Colon (tissue), 2 donors: ENCODE measurements at regions not wholly inside any gene's neighbourhood (a gene's known extent, or its start where the extent isn't known, plus 50 kb on each side); places are given as distances from the start of the nearest gene placed in this dataset.
"Not testable (repeated sequence)": the region's sequence is repeated elsewhere in the genome, so short reads cannot be mapped to it uniquely, and the experiment has no call there.

Experiments
- FAIRE-seq: peaks from 2 replicates; lab custom pipeline; 2012; peaks lifted over from hg19 to GRCh38; lab: Jason Lieb, UNC
- donor health status: control.
- donor health status: control.

DNA sequence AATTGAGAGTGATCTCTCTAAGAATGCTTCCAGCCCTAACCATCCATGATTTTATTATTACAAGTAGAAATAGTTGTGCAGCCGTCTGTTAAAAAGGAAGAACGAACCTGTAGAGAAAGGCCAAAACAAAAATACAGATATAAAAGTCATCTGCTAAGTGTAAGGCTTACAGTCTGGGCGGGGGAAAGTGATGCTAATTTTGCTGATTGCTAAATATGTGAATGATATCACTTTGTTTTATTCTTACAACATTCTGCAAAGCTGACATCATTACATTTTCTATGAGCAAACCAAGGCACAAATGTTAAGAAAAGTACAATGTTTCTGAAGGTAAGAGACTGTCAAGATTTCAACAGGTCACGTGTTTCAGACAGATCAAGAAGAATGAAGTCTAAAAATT, 101.5 kb upstream of the RAP1B start:
- FAIRE-seq: no peak

DNA sequence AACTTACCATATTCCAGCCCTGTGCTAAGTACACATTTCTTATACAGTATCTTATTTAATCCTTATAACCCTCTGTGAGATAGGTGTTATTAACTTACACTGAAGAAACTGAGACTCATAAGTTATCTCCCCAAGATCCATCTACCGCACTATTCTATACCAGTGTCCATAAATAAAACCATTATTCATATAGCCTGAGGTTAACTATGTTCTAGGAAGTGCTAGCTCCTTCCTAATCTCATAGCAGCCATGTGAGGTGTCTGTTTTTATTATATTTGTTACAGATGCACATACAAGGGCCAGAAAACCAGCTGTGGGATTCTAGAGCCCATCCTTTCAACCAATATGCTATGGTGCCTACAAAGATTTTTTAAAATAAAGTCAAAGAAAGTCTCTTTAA, 100.3 kb upstream of the RAP1B start:
- FAIRE-seq: no peak

DNA sequence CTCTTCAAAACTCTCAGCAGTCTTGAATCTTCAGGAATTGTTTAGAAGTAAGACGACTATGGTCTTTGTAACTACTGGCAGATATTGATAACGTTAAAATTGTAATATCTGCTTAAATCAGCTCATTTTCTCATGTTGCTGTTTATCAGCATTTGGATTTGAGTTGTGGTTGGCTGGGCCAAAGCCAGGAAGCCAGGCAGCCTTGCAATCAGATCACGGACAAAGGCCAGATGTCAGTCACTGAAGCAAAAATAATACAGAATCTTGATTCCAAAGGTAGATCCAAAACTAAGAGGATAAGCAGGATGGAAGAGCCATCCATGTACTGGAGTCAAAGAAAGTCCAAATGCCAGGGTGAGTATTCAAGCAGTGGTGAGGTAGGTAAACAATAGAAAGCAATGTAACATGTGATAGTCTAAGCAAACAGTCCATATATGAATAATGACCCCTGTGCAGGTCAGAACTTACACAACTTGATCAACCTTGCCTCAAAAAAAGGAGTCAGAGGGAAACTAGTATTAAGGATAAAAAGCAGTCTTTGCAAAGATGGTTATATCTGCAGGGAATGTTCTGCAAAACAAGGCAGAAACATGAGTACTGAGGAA, 95.8 kb upstream of the RAP1B start:
- FAIRE-seq: no peak

DNA sequence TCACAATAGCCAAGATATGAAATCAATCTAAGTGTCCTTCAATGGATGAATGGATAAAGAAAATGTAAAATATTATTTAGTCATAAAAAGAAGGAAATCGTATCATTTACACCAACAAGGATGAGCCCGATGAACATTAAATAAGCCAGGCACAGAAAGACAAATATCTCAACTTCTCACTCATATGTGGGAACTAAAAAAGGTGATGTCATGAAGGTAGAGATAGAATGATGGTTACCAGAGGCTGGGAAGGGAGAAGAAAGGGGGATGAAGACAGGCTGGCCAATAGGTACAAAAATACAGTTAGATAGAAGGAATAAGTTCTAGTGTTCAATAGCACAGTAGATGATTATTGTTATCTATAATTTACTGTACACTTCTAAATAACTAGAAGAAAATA, 94.9 kb upstream of the RAP1B start:
- FAIRE-seq: no peak

DNA sequence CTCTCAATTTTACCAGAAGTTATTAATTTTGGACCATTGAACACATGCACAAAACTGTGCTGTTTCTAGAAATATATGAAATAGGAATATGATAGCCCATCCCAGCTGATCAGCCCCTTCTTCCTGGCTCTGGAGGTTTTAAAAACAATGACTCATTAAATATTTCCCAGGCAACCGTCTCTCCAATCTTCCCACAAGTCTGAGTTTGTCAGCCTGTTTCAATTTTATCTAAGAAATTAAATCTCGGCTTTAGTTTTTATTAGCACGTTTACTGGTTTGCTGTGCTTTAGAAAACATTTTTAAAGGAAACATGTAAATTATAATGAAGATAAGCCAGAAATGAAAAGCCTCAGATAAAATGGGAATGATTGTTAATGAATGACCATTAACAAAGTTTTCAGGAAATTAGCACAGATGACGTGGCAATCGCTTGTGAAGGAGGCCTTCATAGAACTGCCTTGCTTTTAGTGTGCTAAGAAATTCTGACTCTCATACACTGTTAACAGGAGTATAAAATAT, 89.3 kb upstream of the RAP1B start:
- no peak for FAIRE-seq

DNA sequence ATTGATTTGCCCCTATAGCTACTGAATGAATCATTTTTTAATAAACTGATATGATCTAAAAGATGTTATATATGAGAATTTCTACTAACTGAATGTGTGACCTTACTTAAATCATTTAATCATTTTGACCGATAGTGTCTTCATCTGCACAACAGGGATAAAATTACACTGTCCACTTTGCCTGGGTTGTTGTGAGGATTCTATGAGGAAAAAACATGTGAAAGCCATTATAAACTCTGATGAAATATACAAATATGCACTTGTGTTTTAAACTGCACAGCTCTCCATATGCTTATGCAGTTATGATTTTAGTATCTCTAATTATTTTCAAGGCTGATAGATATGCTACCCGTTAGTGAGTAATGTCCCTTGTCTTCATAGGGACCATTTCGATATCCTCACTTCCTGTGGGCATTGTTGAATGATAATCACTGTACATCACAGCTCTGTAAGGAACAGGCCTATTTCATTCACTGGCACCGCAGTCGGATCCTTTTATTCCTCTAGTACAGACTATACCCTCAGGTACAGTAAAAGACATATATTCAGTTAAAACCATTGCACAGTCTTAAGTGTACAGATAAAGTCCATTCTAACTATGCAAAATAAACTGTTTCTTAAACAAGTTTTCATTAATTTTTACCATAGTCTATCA, 88.7 kb upstream of the RAP1B start:
- FAIRE-seq: no peak

DNA sequence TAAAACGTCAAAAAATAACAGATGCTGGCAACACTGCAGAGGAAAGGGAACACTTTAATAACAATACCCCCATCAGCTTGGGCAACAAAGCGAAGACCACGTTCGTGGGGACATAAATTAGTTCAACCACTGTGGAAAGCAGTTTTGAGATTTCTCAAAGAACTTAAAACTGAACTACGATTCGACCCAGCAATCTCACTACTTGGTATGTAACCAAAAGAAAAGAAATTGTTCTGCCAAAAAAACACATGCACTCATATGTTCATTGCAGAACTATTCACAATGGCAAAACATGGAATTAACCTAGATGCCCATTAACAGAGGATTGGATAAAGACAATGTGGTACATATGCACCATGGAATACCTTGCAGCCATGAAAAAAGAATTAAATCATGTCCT, 81.2 kb upstream of the RAP1B start:
- no peak for FAIRE-seq

DNA sequence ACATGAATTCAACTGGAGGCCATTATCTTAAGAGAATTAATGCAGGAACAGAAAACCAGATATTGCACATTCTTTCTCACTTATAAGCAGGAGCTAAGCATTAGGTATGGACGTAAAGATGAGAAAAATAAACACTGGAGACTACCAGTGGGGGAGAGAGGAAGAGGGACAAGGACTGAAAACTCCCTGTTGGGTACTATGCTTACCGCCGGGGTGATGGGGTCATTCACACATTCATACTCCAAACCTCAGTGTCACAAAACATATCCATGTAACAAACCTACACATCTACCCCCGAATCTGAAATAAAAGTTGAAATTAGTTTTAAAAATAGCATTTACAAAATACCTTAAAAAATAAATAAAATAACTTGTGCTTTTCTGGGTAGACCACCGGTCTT, 80.8 kb upstream of the RAP1B start:
- FAIRE-seq: no peak

DNA sequence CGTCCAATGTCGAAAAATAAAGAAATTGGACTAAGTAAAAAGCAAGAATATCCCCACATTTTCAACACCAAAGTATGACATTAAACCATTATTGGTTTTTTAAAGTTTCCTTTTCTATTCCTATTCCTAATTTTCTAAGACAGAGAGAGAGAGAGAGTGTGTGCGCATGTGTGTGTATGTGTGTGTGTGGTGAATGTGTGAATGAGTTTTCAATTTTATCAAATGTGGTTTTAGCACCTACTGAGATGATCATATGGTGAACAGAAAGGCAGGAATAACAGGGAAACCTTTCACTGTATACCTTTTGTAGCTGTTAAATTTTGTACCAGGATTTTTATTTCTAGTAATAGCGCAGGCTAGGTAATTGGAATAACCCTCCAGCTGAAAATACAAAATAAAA, 80.4 kb upstream of the RAP1B start:
- no peak for FAIRE-seq

DNA sequence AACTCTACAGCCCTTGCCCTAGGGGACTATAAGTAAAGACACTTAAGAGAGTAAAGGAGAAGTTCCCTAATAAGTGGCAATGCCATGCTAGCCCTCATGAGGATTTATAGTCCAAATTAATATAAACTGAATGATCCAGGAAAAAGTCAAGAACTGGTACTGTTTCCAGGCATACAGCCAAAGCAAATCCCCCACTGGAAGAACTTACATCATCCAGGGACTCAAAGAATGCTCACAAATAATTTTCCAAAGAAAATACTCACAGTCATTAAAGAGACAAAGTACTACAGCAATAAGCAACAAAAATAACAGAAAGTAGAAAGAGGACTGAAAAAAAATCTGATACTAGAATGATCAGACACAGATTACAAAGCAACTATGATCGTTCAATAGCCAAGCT, 79.7 kb upstream of the RAP1B start:
- no peak for FAIRE-seq

DNA sequence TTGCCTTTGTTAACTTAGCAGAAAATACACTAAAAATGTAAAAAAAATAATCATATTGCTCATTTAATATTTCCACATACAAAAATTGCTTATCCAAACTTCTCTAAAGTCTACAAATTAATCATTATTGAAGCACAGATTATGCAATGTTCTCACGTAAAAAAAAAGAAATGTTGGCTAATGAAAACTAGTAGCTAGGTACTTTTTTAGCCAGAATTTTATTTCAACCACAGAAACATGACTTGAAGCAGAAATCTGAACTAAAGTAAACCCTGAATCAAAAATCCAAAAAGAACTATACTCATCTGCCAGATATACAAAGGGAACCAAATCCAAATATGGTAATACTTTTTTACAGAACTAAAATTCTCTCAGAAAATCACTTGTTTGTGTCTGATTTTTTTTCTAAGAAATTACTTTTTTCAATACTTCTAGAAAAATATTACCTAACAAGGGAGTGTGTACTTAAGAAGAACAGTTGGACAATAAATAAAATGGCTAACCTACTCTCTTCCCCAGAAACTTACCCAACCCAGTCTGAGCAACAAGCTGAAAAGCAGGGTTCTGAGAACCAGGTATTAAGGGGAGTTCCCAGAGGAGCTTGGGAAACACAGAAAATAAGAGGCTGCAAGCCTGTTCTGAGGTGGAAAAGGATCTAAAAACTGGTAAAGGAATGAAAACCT, 78.4 kb upstream of the RAP1B start:
- no peak for FAIRE-seq

DNA sequence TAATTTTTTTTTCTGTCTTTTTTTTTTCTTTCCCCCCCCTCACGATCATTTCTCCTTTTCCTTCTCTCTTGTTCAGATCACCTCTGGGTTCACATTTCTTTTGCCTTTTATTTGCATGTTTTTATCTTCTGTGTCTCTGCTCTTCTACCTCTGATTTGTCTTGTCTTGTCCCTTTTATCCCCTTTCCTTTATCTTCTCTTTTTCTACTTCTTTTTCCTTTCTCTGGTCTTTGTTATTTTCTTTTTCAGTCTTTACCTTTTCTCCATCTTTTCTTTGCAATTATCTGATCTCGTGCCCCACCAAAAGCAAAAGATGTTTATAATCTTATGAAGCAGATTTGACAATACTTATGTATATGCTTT, 77.8 kb upstream of the RAP1B start:
- no peak for FAIRE-seq

DNA sequence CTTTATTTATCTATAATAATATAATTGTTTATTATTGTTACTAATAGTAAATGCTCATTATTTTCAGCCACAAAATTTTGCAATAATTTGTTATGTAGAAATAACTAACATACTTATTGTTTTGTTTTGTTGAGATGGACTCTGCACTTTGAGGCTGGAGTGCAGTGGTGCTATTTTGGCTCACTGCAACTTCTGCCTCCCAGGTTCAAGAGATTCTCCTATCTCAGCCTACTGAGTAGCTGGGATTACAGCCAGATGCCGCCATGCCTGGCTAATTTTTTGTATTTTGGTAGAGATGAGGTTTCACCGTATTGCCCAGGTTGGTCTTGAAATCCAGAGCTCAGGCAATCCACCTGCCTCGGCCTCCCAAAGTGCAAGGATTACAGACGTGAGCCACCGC, 76.6 kb upstream of the RAP1B start:
- no peak for FAIRE-seq

DNA sequence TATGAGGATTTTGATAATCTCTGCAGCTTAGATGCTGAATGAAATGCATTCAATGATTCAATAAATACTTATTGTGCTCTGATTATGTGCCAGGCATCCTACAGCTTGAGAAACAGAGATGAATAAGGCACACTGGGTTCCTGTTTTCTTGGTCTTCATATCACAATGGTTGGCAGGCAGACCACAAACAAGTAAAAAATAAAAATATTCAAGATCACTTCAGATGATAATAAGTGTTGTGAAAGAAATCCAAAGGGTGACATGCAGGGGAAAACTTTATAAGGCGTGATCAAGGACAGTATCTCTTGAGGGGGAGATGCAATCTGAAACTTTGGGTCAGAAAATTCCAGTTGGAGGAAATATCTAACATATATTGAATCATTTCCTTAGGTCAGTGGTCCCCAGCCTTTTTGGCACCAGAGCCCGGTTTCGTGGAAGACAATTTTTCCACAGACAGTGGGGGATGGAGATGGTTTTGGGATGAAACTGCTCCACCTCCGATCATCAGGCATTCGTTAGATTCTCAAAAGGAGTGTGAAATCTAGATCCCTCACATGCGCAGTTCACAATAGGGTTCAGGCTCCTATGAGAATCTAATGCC, 73.7 kb upstream of the RAP1B start:
- no peak for FAIRE-seq

DNA sequence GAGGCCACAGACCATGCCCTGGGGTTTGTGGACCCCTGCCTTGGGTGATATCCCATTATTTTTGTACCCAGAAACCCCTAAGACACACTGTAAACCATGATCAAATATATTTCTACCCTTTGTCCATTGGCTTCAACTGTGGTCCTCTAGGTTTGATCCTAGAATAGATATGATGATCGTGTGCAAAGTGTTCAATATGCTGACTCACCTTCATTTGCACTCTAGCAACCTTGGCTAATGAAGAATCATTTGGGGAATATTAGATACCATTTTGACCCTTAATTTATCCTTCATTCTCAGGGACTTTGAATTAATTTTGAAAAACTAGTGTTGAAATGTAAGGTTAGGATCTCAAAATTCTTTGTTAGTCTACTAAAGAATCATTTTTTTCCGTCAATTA, 73.1 kb upstream of the RAP1B start:
- no peak for FAIRE-seq

DNA sequence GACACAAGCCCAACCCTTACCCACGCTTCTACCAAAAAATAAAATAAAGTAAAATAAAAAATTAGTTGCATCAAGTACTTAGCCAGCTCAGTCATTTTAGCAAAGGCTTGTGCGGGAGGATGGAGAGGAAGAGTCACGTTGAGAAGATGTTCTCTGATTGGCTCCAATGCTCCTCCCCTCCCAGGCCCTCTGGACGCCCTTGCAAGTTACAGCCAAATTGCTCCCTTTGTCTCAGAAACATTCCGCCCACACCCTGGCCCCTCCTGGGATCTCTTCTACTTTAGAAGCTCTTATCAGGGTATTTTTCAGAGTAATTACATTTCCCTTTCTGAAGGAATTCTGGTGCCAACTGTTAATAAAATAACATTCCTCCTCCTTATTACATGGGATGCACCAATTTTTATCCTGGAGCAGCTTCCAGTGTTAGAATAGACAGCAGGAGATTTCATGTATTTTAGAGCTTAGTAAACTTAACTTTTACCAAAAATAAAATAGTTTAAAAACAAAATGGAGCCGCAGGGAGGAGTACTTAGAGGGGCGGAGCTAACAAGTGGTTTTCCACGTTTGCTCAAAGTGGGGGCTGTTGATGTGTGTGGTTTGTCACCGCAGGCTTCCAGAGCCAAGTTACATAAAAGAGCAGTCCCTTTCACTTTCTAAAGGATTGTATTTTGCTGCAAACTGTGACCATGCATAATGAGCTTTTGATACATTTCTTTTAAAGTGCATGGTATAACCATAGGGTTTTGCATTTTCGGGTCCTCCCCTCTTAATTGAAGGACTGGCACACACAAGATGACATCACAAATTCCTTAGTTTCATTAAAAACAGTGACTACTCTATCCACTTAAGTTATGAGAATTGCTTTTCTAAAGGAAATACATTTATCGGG, 71.7 kb upstream of the RAP1B start:
- no peak for FAIRE-seq

DNA sequence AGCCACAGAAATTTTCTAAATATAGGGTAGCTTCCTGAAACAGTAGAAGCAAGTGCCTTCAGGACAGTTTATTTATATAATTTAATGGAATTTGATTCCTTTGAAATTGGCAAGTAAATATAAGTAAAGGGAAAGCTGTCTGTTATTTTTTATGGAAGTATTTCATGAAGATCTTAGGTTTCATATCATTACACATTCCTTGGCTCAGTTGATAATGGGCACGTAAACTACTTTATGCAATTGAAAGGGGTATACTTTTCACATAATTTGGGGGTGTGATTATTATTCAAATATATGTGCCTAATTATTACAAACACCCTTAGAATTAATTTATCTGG, 71.1 kb upstream of the RAP1B start:
- no peak for FAIRE-seq

DNA sequence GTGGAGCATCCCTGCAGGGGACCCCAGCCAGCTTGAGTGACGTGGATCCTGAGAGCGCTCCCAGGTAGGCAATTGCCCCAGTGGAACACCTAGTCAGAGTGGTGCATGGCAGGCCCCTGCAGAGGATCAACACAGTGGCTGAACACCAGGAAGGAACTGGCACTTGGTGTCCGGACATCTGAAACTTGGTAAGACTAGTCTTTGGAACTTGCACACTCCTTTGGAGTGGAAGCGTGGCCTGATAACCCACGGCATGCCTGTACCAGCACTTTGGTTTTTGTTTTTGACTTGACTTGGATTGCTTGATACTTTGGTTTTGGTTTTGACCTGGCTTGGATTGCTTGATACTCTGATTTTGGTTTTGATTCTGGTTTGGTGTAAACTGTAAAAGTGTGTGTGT, 69.9 kb upstream of the RAP1B start:
- FAIRE-seq: not testable (repeated sequence)

DNA sequence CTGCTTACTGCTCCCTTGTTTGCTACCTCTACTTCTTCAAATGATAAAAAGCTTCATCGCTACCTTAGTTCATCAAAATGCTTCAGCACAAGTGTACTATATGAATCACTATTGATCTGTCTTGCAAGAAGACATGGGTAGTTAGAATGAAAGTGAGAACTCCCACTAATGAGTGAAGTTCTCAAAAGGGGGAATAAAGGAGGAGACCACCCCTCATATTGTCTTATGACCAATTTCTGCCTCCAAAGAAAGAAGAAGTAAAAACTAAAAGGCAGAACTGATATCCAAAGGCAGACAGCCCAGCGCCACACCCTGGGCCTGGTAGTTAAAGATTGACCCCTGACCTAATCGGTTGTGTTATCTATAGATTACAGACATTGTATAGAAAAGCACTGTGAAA, 63.4 kb upstream of the RAP1B start:
- FAIRE-seq: not testable (repeated sequence)

DNA sequence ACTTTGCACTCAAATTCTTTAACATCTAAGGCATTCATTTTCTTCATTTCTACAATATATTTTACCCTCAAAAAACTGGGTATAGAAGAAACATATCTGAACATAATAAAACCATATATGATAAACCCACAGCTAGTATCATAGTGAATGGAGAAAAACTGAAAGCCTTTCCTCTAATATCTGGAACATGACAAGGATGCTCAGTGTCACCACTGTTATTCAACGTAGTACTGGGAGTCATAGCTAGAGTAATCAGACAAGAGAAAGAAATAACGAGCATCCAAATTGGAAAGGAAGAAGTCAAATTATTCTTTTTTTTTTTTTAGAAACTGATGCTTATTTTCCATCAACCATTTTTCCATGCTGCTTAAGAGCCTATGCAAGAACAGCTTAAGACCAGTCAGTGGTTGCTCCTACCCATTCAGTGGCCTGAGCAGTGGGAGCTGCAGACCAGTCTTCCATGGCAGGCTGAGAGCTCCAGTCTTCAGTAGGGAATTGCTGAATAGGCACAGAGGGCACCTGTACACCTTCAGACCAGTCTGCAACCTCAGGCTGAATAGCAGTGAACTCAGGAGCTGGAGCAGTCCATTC, 58.0 kb upstream of the RAP1B start:
- not testable (repeated sequence) for FAIRE-seq

DNA sequence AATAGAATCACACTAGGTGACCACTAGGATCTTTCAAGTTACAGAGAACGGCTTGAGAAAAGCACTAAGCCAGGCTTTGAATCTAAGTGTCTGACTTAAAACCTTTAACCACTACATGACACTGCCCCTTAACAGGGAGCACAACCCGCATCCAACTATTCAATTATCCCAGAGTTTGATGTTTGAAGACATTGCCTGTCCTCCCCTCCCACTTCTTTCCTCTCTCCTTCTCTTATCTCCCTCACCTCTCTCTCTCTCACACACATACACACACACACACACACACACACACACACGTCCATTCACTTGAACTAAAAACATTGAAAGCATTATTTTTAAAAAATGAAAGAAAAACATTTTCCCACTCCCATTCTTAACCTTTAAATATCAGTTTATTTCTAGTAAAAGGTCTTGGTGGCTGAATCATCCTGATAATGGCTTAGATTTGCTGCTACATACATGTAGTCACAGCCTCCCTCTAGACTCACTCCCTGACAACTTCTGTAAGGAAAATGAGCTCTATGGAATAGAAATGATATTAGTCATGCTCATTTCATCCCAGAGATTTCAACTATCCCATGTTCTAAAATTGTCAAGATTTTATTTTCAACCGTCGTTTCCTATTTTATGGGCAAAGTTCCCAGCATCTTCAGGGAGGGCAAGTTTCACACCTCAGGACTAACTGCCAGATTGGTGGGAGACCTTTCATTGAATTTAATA, 53.5 kb upstream of the RAP1B start:
- no peak for FAIRE-seq
